ENCODE measurements at regions not wholly inside any gene's neighbourhood (a gene's known extent, or its start where the extent isn't known, plus 50 kb on each side); places are given as distances from the start of the nearest gene placed in this dataset.

- TF ChIP-seq HINFP (CRISPR knock-in tag; IDR thresholded peaks at IDR 0.05; ENCODE audit: low read depth), result no peak
Measured at GRCh38 chr1:184164536-184164935, 113.0 kb downstream of the TSEN15 start (continued).

DNA sequence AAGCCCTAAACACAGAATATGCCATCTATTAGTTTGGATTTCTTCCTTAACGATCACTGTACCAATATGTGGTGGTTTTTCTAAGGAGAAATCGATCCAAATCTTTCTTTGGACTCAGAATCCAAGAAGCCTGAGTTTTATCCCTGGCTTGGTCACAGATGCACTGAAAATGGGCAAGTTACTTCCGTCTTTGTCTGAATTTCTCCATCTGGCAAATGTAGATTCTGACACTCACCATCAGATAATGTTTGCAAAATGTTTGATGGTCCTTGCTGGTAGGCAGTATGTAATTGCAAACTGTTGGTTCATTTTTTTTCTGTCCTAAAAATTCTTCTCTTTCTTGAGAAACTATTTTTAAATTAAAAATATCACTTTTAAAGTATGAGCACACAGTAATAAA, 115.0 kb downstream of the TSEN15 start:
- in situ Hi-C loops (cut with HindIII; ENCODE audit: extremely low pct_ligation_motif_present, low pct_unique_long_range_greater_than_20kb), result no loop called here
- ChIA-PET CTCF (ENCODE audit: low intra/inter-chr PET ratio, low total read pairs) (no interaction called here), POLR2A (no interaction called here)
- no TSS peak for BruUV-seq (replicated peaks)
- Histone ChIP-seq H3K4me1 (ENCODE audit: insufficient read depth, low read length) (no peaks in the 10 kb centered on the region), H3K9ac (ENCODE audit: insufficient read depth, low read depth, low read length) (no peak overlapping the region), H3K4me3 (replicated peaks in 1 of 3; ENCODE audit: insufficient read depth in 1 of 3, low read depth in 2 of 3, low read length in 3 of 3) (no peak overlapping the region), H3K4me2 (ENCODE audit: low read depth, low read length) (no peak overlapping the region), H3K36me3 (replicated peaks in 1 of 2; ENCODE audit: control insufficient read depth in 1 of 2, insufficient read depth in 2 of 2, low read length in 2 of 2) (no peaks in the 10 kb centered on the region), H3K27ac (ENCODE audit: extremely low read length, insufficient read depth, low read length) (no peak overlapping the region), H3K27me3 (ENCODE audit: control insufficient read depth in 1 of 2, insufficient read depth in 2 of 2, low read length in 2 of 2) (peaks cover 0 to 4% of the 10 kb centered on the region in 2 experiments; a peak in 1 of 5 replicates), H2AFZ (ENCODE audit: low read length) (no peak overlapping the region), H3K9me3 (ENCODE audit: low read length) (no peaks in the 10 kb centered on the region), H3K79me2 (ENCODE audit: insufficient read depth, low read length) (no peaks in the 10 kb centered on the region), H4K20me1 (ENCODE audit: insufficient read depth, low read length) (no peaks in the 10 kb centered on the region)
- ATAC-seq (no peak), DNase-seq (ENCODE audit: low spot score) (no peak), FAIRE-seq (no peak)
- WGBS (ENCODE audit: low lambda C conversion rate), result 4% methylated on average over 3 of the region's 3 CpGs
- no peak for TF ChIP-seq CEBPB (IDR thresholded peaks at IDR 0.05; ENCODE audit: borderline replicate concordance, low read depth, low read length)
- TF ChIP-seq ZNF792 (CRISPR knock-in tag; IDR thresholded peaks at IDR 0.05), result no peak
- TF ChIP-seq XBP1 (CRISPR knock-in tag; IDR thresholded peaks at IDR 0.05), result no peak
- no peak for TF ChIP-seq SAFB2 (CRISPR knock-in tag; IDR thresholded peaks at IDR 0.05; ENCODE audit: borderline replicate concordance, low read depth)
- no peak for TF ChIP-seq KLF11 (CRISPR knock-in tag; IDR thresholded peaks at IDR 0.05)
- TF ChIP-seq RXRB (CRISPR knock-in tag; IDR thresholded peaks at IDR 0.05; ENCODE audit: borderline replicate concordance), result no peak
- TF ChIP-seq HHEX (CRISPR knock-in tag; IDR thresholded peaks at IDR 0.05), result no peak
- TF ChIP-seq CC2D1A (CRISPR knock-in tag; IDR thresholded peaks at IDR 0.05), result no peak
- intact Hi-C loops (cut with micrococcal nuclease; ENCODE audit: unreplicated experiment), result no loop called here
